ENCODE measurements at regions not wholly inside any gene's neighbourhood (a gene's known extent, or its start where the extent isn't known, plus 50 kb on each side); places are given as distances from the start of the nearest gene placed in this dataset.

DNA sequence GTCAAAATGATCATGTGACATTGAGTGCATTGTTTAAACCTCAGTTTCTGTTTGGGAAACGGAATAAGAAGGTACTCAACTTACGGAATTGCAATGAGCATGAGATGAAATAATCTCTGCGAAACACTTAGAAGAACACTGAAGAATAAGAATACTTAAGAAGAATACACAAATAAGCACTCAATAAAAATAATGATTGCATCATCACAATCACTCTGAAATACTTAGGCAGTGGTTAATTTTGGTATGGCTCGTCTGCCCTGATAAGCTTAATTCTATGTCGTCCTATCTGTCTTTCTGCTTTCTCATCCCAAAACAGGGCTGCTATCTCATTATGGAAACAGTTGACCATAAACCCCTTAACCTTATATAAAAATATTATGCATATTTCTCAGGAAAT lies 823.6 kb downstream of the DIAPH3 start:
- no peak for DNase-seq

DNA sequence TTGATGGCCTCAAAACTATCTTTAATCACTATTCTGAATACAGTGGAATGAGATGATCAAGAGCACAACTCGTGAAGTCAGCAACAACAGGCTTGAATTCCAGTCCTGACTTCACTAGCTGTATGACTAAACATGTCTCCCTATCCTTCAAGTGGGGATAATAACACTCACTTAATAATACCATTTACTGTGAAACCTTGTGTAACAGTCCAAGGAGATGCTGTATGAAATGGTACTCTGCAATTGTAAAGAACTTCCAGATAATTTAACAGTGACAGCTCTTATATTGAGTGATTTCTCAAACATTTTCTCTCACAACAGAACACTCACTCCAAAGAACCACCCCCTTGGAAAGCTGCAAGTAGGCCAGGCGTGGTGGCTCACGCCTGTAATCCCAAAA lies 823.1 kb downstream of the DIAPH3 start:
- DNase-seq: no peak

DNA sequence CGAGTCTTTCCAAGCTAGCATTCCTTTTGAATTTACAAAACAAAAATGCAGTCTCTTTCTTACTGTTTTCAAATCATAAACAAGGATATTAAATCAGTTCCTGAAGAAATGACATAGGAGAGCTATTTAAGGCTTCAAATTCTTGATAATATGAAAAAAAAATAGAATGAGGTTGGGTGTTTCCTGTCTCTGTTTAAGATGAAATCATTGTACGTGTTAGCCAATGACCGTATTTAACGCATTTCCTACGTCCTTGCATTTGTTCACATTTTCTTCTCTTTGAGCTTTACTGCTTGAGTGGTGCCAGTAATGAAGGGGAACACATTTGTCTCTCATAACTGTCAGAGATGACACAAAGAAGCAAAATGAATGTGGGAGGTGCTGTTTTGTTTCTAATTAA lies 821.3 kb downstream of the DIAPH3 start:
- DNase-seq: no peak

DNA sequence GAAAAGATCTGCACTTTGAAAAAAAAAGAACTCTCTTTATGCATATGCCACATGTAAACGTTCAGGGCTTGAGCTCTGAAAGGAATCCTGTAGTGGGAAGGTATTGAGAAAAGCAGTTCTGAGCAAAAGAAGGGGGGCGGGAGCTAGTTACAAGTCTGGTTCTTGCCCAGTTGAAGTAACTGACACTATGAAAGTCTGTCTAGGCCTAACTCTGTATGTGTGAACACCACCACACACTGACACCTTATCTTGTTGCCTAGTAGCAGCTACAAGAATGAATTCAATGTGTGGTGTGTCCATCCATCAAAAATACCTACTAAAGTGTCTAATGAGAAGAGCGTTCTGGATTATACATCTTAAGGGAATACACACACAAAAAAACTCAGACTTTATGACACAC lies 820.6 kb downstream of the DIAPH3 start:
- DNase-seq: no peak

GRCh38 chr13:59343993-59344822 lies 819.5 kb downstream of the DIAPH3 start:
- peak; percentile 10 for DNase-seq

- DNase-seq: no peak
Measured at GRCh38 chr13:59345311-59345710, 818.4 kb downstream of the DIAPH3 start.

GRCh38 chr13:59346999-59347723 lies 816.6 kb downstream of the DIAPH3 start:
- DNase-seq: no peak

GRCh38 chr13:59348617-59349016 lies 815.1 kb downstream of the DIAPH3 start:
- no peak for DNase-seq

- DNase-seq: no peak
Measured at GRCh38 chr13:59352600-59352999, 811.1 kb downstream of the DIAPH3 start.

DNA sequence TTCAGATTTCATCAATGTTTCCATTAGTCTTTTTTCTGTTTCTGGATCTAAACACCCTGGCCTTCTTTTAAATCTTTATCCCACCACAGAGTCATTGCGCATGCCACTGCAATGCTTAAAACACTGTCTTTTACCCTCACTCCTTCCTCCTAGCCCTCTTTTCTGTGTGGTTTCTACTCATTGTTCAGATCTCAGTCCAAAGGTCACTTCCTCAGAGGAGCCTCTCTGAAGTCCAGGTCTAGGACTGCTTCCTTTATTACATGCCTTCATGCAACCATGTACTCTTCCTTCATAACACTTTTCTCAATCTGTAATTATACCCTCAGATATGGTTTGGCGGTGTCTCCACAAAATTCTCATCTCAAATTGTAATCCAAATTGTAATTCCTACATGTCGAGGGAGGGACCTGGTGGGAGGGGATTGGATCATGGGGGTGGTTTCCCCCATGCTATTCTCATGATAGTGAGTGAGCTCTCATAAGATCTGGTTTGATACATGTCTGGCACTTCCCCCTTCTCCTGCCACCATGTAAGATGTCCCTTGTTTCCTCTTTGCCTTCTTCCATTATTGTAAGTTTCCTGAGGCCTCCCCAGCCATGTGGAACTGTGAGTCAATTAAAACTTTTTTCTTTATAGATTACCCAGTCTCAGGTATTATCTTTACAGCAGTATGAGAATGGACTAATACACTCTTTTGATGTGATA lies 808.9 kb downstream of the DIAPH3 start:
- no peak for DNase-seq

- peak; percentile 20 for DNase-seq
Measured at GRCh38 chr13:59356607-59357006, 807.1 kb downstream of the DIAPH3 start.

- no peak for DNase-seq
Measured at GRCh38 chr13:59358014-59358413, 805.7 kb downstream of the DIAPH3 start.

GRCh38 chr13:59360108-59360507 lies 803.6 kb downstream of the DIAPH3 start:
- DNase-seq: peak; percentile 6

- DNase-seq: no peak
Measured at GRCh38 chr13:59360916-59361315, 802.8 kb downstream of the DIAPH3 start.

GRCh38 chr13:59363313-59363712 lies 800.4 kb downstream of the DIAPH3 start:
- no peak for DNase-seq

DNA sequence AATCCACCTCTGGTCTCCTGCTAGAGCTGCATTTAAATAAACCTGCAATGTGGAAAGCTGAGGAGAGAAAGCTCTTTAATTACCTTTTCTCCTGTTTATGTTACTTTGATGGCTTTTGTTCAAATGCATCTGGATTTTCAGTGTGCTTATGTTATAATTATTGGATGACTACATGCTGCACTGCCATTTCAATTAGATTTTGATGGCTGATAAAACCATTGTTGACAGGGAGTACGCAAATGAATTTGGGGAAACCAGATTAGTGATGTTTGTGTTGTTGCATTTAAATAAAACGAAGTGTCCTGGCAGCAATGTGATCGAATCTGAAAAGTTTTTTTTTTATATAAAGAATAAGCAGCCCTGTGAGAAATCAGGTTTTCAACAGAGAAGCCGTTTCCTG lies 799.8 kb downstream of the DIAPH3 start:
- DNase-seq: no peak

GRCh38 chr13:59364641-59365085 lies 799.1 kb downstream of the DIAPH3 start:
- no peak for DNase-seq

DNA sequence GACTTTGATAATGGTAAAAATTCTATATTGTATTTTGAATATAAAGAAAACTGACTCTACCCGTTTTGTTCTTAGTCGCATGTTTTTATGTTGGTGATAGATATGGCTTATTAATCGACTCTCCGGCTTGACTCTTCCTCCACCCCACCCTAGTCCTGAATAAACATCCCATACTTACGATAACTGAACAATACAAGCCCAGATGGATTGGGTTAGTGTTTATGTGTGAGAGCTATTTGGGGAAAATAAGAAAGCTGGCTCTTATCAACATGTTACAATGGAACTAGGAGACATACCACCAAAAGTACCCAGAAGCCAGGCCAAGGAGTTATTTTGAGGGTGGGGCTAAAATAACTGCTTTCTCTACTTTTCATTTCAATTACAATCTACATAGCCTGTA lies 796.3 kb downstream of the DIAPH3 start:
- DNase-seq: no peak

GRCh38 chr13:59367904-59368303 lies 795.8 kb downstream of the DIAPH3 start:
- no peak for DNase-seq

- no peak for DNase-seq
Measured at GRCh38 chr13:59368693-59369092, 795.0 kb downstream of the DIAPH3 start.

DNA sequence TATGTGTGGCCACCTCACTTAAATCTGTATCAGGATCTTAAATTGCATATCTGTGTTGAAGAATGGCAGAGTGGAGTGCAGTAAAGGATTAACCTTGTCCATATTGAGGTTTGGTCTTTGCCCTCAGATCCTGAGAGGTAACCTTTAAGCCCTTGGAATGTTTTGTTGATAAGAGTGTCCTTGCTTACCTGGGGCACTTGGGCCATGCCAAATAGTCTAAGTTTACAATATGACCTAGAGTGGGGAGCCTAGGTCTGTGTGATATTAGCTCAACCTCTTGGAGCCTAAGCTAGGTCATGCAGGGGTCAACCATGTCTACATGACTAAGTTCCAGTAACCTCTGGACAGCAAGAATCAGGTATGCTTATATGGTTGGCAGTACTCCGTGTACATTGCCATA lies 792.5 kb downstream of the DIAPH3 start:
- DNase-seq: no peak

DNA sequence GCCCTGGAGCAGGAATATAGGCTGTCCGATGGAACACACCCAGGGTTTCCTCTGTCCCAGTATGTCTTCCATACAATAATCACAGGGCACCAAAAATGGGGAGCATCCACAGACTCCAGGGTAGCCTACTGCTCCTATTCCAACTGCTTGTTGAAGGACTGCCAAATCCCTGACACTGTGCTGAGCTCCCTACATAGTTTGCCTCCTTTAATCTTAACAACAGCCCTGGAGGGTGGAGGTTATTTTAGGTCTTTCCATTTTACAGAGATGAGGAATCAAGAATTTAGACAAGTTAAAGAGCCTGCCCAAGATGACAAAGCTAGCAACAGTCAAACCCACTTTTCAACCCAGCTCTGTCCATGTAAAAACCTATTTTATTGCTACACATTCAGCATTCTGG lies 790.4 kb downstream of the DIAPH3 start:
- no peak for DNase-seq

GRCh38 chr13:59374691-59375090 lies 789.0 kb downstream of the DIAPH3 start:
- DNase-seq: no peak

DNA sequence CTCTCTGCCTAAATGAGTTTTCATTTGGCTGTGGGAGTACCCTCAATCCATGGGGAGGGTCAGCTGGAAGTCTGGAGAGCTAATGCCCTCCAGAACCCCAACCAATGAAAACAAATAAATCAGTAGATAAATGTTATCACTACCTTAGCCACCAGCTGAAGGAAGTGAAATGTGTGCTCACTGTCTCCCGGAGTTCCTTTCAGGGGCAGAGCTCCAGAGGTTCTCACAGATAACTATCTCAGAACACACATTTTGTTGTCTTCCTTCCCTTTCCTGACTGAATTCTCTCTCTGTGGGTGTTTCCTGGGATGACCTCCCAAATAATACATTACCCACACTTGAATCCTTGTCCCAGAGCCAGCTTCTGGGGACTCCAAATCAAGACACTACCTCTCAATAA lies 779.6 kb downstream of the DIAPH3 start:
- DNase-seq: no peak

Data from hematopoietic multipotent progenitor cell treated with erythropoietin and hydrocortisone succinate and interleukin-3 and kit ligand, for 6 days (in vitro differentiated cells).